A549 (cell line): ENCODE measurements at regions not wholly inside any gene's neighbourhood (a gene's known extent, or its start where the extent isn't known, plus 50 kb on each side); places are given as distances from the start of the nearest gene placed in this dataset.

Source experiments
- CEBPB ChIP-seq, 2 experiments: fragments of >200 bp in 1 of 2; sonication (Bioruptor Twin) in 1 of 2; formaldehyde crosslinking in 1 of 2; IDR thresholded peaks; 2 replicates each; pipeline ENCODE4 v1.6.1; 2012 to 2016
- EP300 ChIP-seq, 2 experiments: fragments of >200 bp; sonication (Bioruptor Twin); formaldehyde crosslinking; IDR thresholded peaks; 2 replicates in 1 of 2; 3 replicates in 1 of 2; pipeline ENCODE4 v1.6.1; 2016 to 2017
- FOSL2 ChIP-seq, 2 experiments: fragments of 450-650 bp in 1 of 2; fragments of >200 bp in 1 of 2; sonication (Bioruptor Twin) in 1 of 2; formaldehyde crosslinking; IDR thresholded peaks; 2 replicates each; pipeline versions ENCODE4 v1.5.0 to v1.6.1; 2016 to 2020; ENCODE audit warnings: mild to moderate bottlenecking in 1 of 2, moderate library complexity in 1 of 2
- GATA3 ChIP-seq: IDR thresholded peaks from 2 replicates; pipeline ENCODE4 v1.6.1; 2012; ENCODE audit warnings: borderline replicate concordance
- JUNB ChIP-seq: fragments of >200 bp; sonication (Bioruptor Twin); formaldehyde crosslinking; IDR thresholded peaks from 2 replicates; pipeline ENCODE4 v1.6.1; 2016
- POLR2AphosphoS2 ChIP-seq: conservative IDR thresholded peaks from 2 replicates; pipeline ENCODE4 v1.6.1; 2012; ENCODE audit warnings: low read length, improper control_type of control experiment, inconsistent platforms
- RARB ChIP-seq: fragments of 250-450 bp; sonication (Bioruptor Pico); IDR thresholded peaks from 2 replicates; pipeline ENCODE4 v1.8.0; 2021; ENCODE audit warnings: mild to moderate bottlenecking, moderate library complexity
- RCOR1 ChIP-seq: fragments of 150-350 bp; IDR thresholded peaks from 2 replicates; pipeline ENCODE4 v1.6.1; 2014; ENCODE audit warnings: antibody characterized with exemption, low read length, low read depth
- TF ChIP-seq, protein P1 (sequence below): fragments of 250-450 bp; sonication (Bioruptor Pico); IDR thresholded peaks from 2 replicates; pipeline ENCODE4 v1.5.0; 2021; ENCODE audit warnings: mild to moderate bottlenecking, moderate library complexity, borderline replicate concordance
- TF ChIP-seq, protein P2 (sequence below): IDR thresholded peaks from 2 replicates; pipeline ENCODE4 v1.6.1; 2012
- TF ChIP-seq, protein P3 (sequence below): fragments of >200 bp; sonication (Bioruptor Twin); formaldehyde crosslinking; IDR thresholded peaks from 3 replicates; pipeline ENCODE4 v1.5.1; 2016

DNA sequence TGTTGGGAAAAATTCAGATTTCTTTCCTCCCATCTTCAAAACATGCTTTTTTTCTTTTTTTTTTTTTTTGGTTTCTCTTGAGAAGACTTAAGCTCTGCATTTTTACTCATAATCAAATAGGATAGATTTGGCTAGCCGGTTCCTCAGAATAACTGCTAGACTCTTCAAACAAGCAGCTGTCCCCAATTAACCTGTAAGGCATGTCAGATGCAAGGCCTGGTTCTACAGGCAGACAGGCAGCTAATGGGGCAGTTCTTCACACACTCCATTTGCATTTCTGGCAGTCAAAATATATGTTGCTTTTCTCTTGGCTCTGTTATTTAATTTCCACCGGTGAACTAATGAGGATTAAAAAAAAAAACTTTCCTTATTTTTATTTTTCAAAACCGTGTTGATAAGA lies 228.0 kb upstream of the ATP2B1 start:
- TF ChIP-seq EP300 (IDR thresholded peaks at IDR 0.05): no peak
- TF ChIP-seq RCOR1: no peak
- no peak for TF ChIP-seq RARB (CRISPR knock-in tag)
- TF ChIP-seq POLR2AphosphoS2: no peak
- TF ChIP-seq, protein P1, sequence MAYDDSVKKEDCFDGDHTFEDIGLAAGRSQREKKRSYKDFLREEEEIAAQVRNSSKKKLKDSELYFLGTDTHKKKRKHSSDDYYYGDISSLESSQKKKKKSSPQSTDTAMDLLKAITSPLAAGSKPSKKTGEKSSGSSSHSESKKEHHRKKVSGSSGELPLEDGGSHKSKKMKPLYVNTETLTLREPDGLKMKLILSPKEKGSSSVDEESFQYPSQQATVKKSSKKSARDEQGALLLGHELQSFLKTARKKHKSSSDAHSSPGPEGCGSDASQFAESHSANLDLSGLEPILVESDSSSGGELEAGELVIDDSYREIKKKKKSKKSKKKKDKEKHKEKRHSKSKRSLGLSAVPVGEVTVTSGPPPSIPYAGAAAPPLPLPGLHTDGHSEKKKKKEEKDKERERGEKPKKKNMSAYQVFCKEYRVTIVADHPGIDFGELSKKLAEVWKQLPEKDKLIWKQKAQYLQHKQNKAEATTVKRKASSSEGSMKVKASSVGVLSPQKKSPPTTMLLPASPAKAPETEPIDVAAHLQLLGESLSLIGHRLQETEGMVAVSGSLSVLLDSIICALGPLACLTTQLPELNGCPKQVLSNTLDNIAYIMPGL (CRISPR knock-in tag): no peak
- TF ChIP-seq, protein P2, sequence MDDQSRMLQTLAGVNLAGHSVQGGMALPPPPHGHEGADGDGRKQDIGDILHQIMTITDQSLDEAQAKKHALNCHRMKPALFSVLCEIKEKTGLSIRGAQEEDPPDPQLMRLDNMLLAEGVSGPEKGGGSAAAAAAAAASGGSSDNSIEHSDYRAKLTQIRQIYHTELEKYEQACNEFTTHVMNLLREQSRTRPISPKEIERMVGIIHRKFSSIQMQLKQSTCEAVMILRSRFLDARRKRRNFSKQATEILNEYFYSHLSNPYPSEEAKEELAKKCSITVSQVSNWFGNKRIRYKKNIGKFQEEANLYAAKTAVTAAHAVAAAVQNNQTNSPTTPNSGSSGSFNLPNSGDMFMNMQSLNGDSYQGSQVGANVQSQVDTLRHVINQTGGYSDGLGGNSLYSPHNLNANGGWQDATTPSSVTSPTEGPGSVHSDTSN: no peak
- TF ChIP-seq, protein P3, sequence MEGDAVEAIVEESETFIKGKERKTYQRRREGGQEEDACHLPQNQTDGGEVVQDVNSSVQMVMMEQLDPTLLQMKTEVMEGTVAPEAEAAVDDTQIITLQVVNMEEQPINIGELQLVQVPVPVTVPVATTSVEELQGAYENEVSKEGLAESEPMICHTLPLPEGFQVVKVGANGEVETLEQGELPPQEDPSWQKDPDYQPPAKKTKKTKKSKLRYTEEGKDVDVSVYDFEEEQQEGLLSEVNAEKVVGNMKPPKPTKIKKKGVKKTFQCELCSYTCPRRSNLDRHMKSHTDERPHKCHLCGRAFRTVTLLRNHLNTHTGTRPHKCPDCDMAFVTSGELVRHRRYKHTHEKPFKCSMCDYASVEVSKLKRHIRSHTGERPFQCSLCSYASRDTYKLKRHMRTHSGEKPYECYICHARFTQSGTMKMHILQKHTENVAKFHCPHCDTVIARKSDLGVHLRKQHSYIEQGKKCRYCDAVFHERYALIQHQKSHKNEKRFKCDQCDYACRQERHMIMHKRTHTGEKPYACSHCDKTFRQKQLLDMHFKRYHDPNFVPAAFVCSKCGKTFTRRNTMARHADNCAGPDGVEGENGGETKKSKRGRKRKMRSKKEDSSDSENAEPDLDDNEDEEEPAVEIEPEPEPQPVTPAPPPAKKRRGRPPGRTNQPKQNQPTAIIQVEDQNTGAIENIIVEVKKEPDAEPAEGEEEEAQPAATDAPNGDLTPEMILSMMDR: no peak
- no peak for TF ChIP-seq JUNB
- TF ChIP-seq GATA3: no peak
- TF ChIP-seq FOSL2 (IDR thresholded peaks at IDR 0.05): no peak
- no peak for TF ChIP-seq FOSL2 (CRISPR knock-in tag; IDR thresholded peaks at IDR 0.05)
- TF ChIP-seq CEBPB (IDR thresholded peaks at IDR 0.05): no peak
